Liver (tissue), 3 donors: ENCODE measurements at regions not wholly inside any gene's neighbourhood (a gene's known extent, or its start where the extent isn't known, plus 50 kb on each side); places are given as distances from the start of the nearest gene placed in this dataset.

ENCODE experiments used
- JUND ChIP-seq, 2 donors: IDR thresholded peaks; 2 replicates each; pipeline ENCODE4 v1.6.1; 2016; ENCODE audit warnings: antibody characterized with exemption in 2 of 2
- RAD21 ChIP-seq, 2 donors: IDR thresholded peaks; 2 replicates each; pipeline ENCODE4 v1.6.1; 2016; ENCODE audit warnings: antibody characterized with exemption in 2 of 2, mild to moderate bottlenecking in 2 of 2
- TAF1 ChIP-seq: conservative IDR thresholded peaks from 2 replicates; pipeline ENCODE4 v1.6.1; 2016; ENCODE audit warnings: antibody characterized with exemption, mild to moderate bottlenecking
- TF ChIP-seq, protein P1 (sequence below): fragments of 150-350 bp; IDR thresholded peaks from 2 replicates; pipeline ENCODE4 v1.5.1; 2017; ENCODE audit warnings: improper control_type of control experiment, low read depth, low read length; ENCODE audit not compliant: missing input control
- TF ChIP-seq, protein P2 (sequence below): IDR thresholded peaks from 2 replicates; pipeline ENCODE4 v1.6.1; 2016; ENCODE audit warnings: antibody characterized with exemption, mild to moderate bottlenecking
- donor health status: healthy.
- donor health status: healthy.

DNA sequence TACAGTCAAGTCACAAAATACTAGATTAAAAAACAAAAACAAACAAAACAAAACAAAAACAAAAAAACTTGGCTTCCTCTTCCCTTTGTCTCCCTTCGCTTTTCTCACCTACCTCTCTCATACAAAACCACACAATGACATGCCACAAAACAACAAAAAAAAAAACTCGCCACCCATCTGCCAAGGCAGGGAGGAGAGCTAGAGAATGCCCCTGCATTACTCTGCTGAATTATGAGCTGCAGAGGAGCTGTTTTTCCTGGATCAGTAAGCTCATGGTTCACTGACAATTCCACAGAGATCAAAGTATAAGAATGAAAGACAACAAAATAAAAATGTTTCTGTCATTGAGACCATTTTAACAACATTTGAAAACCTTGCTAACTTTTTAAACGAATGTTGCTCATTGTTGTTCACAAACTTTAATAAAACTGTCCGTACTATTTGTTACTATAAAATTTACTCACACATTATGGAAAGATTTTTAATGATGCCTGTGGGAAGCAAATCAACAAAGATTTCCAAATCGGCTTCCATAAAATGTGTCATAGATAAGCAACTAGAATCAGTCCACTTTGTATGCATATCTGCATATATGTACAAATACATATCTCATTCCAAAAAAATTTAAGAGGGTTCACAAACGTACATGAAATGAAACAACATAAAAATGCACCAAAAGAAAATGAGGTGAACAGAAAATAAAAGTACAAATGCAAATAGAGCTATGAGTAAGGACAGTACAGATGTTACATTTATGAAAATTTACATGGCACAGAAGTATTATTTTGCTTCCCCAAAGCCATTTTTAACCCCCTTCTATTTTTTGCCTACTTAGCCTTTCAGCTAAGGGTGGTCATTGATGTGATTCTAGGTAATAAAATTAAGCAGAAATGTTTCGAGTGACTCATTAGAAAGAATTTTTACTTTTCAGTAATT is 252.4 kb upstream of the FAT4 start:
- TF ChIP-seq, protein P1, sequence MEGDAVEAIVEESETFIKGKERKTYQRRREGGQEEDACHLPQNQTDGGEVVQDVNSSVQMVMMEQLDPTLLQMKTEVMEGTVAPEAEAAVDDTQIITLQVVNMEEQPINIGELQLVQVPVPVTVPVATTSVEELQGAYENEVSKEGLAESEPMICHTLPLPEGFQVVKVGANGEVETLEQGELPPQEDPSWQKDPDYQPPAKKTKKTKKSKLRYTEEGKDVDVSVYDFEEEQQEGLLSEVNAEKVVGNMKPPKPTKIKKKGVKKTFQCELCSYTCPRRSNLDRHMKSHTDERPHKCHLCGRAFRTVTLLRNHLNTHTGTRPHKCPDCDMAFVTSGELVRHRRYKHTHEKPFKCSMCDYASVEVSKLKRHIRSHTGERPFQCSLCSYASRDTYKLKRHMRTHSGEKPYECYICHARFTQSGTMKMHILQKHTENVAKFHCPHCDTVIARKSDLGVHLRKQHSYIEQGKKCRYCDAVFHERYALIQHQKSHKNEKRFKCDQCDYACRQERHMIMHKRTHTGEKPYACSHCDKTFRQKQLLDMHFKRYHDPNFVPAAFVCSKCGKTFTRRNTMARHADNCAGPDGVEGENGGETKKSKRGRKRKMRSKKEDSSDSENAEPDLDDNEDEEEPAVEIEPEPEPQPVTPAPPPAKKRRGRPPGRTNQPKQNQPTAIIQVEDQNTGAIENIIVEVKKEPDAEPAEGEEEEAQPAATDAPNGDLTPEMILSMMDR, result no peak
- TF ChIP-seq JUND (IDR thresholded peaks at IDR 0.05) (no peak), RAD21 (IDR thresholded peaks at IDR 0.05) (no peak), TAF1 (no peak)
- TF ChIP-seq, protein P2, sequence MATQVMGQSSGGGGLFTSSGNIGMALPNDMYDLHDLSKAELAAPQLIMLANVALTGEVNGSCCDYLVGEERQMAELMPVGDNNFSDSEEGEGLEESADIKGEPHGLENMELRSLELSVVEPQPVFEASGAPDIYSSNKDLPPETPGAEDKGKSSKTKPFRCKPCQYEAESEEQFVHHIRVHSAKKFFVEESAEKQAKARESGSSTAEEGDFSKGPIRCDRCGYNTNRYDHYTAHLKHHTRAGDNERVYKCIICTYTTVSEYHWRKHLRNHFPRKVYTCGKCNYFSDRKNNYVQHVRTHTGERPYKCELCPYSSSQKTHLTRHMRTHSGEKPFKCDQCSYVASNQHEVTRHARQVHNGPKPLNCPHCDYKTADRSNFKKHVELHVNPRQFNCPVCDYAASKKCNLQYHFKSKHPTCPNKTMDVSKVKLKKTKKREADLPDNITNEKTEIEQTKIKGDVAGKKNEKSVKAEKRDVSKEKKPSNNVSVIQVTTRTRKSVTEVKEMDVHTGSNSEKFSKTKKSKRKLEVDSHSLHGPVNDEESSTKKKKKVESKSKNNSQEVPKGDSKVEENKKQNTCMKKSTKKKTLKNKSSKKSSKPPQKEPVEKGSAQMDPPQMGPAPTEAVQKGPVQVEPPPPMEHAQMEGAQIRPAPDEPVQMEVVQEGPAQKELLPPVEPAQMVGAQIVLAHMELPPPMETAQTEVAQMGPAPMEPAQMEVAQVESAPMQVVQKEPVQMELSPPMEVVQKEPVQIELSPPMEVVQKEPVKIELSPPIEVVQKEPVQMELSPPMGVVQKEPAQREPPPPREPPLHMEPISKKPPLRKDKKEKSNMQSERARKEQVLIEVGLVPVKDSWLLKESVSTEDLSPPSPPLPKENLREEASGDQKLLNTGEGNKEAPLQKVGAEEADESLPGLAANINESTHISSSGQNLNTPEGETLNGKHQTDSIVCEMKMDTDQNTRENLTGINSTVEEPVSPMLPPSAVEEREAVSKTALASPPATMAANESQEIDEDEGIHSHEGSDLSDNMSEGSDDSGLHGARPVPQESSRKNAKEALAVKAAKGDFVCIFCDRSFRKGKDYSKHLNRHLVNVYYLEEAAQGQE, result no peak
